Duodenal mucosa (tissue), 2 donors: ENCODE measurements at regions not wholly inside any gene's neighbourhood (a gene's known extent, or its start where the extent isn't known, plus 50 kb on each side); places are given as distances from the start of the nearest gene placed in this dataset.

ENCODE experiments used
- H3K27ac ChIP-seq: one replicate; pipeline ENCODE4 v1.7.0; 2013; ENCODE audit warnings: low read depth, low read length
- H3K27me3 ChIP-seq, 2 donors: one replicate each; pipeline ENCODE4 v1.7.0; 2013; ENCODE audit warnings: low read length in 2 of 2, control low read depth in 1 of 2; ENCODE audit not compliant: insufficient read depth in 2 of 2, control insufficient read depth in 1 of 2
- H3K36me3 ChIP-seq, 2 donors: one replicate each; pipeline ENCODE4 v1.7.0; 2013; ENCODE audit warnings: low read length in 2 of 2, control low read depth in 1 of 2; ENCODE audit not compliant: insufficient read depth in 2 of 2, control insufficient read depth in 1 of 2
- H3K4me1 ChIP-seq, 2 donors: one replicate each; pipeline ENCODE4 v1.7.0; 2013; ENCODE audit warnings: low read length in 2 of 2, control low read depth in 1 of 2; ENCODE audit not compliant: insufficient read depth in 2 of 2, control insufficient read depth in 1 of 2
- H3K4me3 ChIP-seq, 2 donors: one replicate each; pipeline ENCODE4 v1.7.0; 2013; ENCODE audit warnings: low read length in 2 of 2, low read depth in 1 of 2
- H3K9ac ChIP-seq, 2 donors: one replicate each; pipeline ENCODE4 v1.7.0; 2013; ENCODE audit warnings: low read length in 2 of 2, low read depth in 1 of 2
- H3K9me3 ChIP-seq, 2 donors: one replicate each; pipeline ENCODE4 v1.7.0; 2013; ENCODE audit warnings: low read length in 2 of 2, control low read depth in 1 of 2; ENCODE audit not compliant: control insufficient read depth in 1 of 2

DNA sequence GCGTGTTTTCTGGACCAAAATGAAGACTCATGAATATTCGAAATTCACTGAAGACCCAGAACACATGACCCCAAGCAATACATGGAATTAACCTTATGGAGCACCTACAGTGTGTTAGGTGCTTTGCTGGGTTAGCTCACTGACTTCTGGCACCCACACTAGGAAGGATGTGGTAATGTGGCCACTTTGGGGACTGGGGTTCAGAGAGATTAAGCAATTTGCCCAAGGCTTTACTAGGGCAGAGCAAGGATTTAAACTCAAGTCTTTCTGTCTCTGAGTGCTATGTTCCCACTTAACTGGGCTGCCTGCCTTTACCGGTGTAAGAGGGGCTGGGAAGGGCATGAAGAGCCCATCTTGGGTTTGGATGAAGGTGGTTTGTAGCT, 162.0 kb upstream of the ATP6AP2 start:
- H3K4me3 ChIP-seq = no peak overlapping the region
- no peak overlapping the region for H3K27ac ChIP-seq
- H3K27me3 ChIP-seq = no peaks in the 10 kb centered on the region
- no peaks in the 10 kb centered on the region for H3K4me1 ChIP-seq
- H3K36me3 ChIP-seq = no peaks in the 10 kb centered on the region
- H3K9ac ChIP-seq = no peak overlapping the region
- H3K9me3 ChIP-seq = no peaks in the 10 kb centered on the region

DNA sequence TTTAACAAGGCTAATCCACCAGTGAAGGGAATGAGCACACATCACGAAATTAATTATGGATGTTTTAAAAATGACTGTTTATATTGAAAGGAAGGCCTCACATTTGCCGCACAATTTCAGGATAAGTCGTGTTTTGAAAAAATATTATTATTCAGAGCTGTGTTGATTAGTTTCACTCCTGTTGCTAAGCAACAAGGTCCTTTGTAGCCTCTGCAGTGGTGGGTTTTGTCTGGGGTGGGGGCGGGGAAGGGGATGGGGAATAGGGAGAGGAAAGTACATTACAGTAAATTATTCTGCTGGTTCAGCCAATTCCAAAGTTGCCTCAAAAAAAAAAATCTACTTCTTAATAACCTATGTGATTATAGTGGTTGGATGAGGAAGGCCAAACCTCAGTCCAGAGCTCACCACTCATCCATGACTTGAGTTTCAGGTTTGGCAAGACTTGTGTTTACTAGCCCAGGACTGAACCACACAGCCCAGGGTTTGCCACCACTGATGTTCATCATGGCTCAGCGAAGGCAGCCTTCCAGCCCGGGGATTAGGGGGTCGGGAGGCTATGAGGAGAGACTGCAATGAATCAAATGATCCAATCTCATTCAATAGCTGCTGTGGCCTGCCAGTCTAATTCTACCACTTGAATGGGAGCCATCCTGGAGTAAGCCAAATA, 162.5 kb upstream of the ATP6AP2 start:
- H3K36me3 ChIP-seq = no peaks in the 10 kb centered on the region
- H3K27ac ChIP-seq = no peak overlapping the region
- no peaks in the 10 kb centered on the region for H3K27me3 ChIP-seq
- no peak overlapping the region for H3K9ac ChIP-seq
- H3K4me1 ChIP-seq = no peaks in the 10 kb centered on the region
- H3K9me3 ChIP-seq = no peaks in the 10 kb centered on the region
- no peak overlapping the region for H3K4me3 ChIP-seq

DNA sequence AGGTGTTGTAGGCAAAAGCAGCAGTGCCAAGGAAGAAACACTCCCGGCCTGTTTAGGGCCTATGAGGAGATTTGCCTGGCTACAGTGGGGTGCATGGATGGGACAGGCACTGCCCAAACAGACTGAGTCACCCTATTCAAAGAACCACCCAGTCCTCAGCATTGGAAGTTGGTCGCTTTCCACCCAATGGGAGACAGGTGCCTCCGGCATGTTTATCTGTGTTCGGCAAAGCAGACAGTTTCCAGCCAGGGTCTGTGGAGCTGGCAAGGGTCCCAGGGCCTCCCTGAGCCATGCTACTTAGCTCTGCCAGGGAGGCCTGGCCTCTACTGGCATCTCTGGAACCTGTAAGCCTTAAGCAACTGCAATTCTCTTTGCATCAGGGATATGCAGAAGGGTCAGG, 165.1 kb upstream of the ATP6AP2 start:
- H3K36me3 ChIP-seq = no peaks in the 10 kb centered on the region
- H3K9ac ChIP-seq = no peak overlapping the region
- H3K9me3 ChIP-seq = no peaks in the 10 kb centered on the region
- no peak overlapping the region for H3K4me3 ChIP-seq
- H3K27me3 ChIP-seq = no peaks in the 10 kb centered on the region
- H3K4me1 ChIP-seq = no peaks in the 10 kb centered on the region
- no peak overlapping the region for H3K27ac ChIP-seq

DNA sequence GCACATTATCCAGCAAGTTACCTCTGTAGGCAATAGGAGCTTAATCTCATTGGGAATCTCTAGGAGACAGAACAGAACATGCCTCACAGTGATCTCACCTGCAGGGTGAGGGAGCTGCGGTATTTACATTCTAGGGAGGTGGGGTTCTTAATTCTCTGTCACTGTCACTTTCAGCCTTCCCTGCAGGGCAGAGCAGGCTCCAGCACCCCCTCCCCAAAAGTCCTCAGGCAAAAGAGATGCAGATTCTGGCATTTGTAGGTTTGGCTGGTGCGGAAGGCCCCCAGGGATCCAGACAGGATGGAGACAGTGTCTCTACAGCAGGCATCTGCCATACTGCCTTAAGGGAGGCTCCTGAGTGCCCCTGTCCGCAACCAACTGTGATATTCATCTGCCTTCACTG, 166.4 kb upstream of the ATP6AP2 start:
- Histone ChIP-seq H3K4me1 (no peaks in the 10 kb centered on the region), H3K27me3 (no peaks in the 10 kb centered on the region), H3K27ac (no peak overlapping the region), H3K4me3 (no peak overlapping the region), H3K9me3 (no peaks in the 10 kb centered on the region), H3K36me3 (no peaks in the 10 kb centered on the region), H3K9ac (no peak overlapping the region)

DNA sequence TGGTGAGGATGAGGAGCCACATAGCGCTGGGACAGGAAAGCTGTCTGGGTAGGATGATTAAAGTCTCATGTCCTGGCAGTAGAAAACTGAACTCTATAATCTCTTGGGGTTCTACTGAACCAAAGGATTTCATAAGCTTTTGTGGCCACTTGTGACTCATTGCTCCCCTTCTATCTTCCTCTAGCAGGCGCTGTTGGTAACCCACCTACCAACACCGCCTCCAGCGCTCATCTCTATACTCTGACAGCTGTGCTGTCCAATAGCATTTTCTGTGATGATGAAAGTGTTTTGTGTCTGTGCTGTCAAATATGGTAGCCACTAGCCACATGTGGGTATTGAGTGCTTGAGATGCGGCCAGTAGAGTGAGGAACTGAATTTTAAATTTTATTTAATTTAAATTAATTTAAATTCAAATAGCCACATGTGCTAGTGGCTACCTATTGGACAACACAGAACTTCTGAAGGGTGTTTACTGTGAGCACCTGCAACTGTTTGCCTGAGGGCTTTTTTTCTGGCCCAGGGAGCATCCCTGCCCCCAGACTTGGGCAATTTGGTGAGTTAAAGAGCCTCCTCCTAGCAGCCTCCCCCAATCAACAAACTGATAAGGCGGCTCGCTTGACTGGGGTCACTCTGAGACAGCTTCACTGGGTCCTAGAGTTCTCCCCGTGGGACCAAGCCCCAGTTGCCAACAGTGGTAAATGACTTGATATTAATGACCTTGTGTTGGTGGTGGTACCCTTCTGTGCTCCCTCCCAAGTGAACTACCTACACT, 169.2 kb upstream of the ATP6AP2 start:
- no peak overlapping the region for H3K9ac ChIP-seq
- no peaks in the 10 kb centered on the region for H3K4me1 ChIP-seq
- H3K36me3 ChIP-seq = no peaks in the 10 kb centered on the region
- no peaks in the 10 kb centered on the region for H3K9me3 ChIP-seq
- H3K27me3 ChIP-seq = no peaks in the 10 kb centered on the region
- no peak overlapping the region for H3K4me3 ChIP-seq
- H3K27ac ChIP-seq = no peak overlapping the region

DNA sequence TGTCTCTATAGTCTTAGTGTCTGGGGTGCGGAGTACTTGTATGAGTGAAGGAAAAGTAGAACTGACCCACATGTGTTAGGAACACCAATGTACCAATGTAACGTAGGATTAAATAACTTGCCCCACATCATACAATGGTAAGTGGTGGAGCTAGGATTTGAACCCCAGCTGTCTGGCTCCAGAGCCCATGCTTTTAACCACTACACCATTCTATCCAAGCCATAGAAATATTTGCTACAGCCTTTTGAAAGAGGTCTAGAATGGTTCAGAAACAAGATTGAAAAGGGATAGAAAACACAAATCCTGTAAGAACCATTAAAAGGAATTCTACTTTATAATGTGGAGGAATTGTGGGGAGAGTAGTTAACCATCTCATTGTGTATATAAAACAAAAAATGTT, 169.9 kb upstream of the ATP6AP2 start:
- no peaks in the 10 kb centered on the region for H3K27me3 ChIP-seq
- H3K9me3 ChIP-seq = no peaks in the 10 kb centered on the region
- H3K36me3 ChIP-seq = no peaks in the 10 kb centered on the region
- H3K4me1 ChIP-seq = no peaks in the 10 kb centered on the region
- H3K27ac ChIP-seq = no peak overlapping the region
- no peak overlapping the region for H3K4me3 ChIP-seq
- H3K9ac ChIP-seq = no peak overlapping the region

DNA sequence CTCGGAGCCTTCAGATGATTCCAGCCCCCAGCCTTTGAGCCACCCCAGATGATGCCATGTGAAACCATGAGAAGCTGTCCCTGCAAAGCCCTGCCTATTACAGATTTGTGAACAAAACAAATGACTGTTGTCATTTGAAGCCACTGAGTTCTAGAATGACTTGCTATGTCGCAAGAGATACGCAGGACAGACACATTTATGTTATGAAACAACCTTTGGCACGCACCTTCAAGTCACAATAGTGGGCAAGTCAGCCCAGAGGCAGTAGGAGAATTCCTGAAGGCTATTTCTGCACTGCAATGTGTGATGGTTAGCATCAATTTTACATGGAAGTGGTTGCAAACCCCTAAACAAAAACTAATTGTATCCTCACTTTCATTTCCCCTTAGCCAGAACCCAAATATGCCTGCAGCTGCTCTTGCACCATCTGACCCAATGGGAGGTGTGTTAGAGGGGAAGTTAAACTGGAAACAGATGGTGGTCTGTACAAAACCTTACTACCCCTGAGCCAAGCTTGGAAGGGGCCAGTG, 174.4 kb upstream of the ATP6AP2 start:
- H3K4me3 ChIP-seq = no peak overlapping the region
- H3K27ac ChIP-seq = no peak overlapping the region
- H3K27me3 ChIP-seq = no peaks in the 10 kb centered on the region
- H3K9ac ChIP-seq = no peak overlapping the region
- no peaks in the 10 kb centered on the region for H3K4me1 ChIP-seq
- no peaks in the 10 kb centered on the region for H3K9me3 ChIP-seq
- H3K36me3 ChIP-seq = no peaks in the 10 kb centered on the region

DNA sequence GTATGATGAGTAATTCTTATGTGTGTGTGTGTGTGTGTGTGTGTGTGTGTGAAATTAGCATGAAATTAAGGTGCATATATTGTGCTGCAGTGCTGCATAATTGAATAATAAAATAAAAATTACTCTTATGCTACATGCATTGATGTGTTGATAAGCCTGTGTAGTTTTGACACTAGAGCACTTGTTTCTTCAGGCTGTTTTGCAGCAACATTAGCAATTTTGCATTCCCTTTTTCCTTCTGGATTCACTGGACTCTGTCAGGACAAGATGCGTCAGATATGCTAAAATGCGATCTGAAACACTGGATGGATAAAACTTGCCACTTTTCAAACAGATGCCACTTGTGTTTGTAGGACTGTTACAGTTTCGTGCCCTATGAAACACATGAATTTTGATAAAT, 175.4 kb upstream of the ATP6AP2 start:
- Histone ChIP-seq H3K9ac (no peak overlapping the region), H3K36me3 (no peaks in the 10 kb centered on the region), H3K9me3 (no peaks in the 10 kb centered on the region), H3K27me3 (no peaks in the 10 kb centered on the region), H3K4me3 (no peak overlapping the region), H3K4me1 (no peaks in the 10 kb centered on the region), H3K27ac (no peak overlapping the region)

DNA sequence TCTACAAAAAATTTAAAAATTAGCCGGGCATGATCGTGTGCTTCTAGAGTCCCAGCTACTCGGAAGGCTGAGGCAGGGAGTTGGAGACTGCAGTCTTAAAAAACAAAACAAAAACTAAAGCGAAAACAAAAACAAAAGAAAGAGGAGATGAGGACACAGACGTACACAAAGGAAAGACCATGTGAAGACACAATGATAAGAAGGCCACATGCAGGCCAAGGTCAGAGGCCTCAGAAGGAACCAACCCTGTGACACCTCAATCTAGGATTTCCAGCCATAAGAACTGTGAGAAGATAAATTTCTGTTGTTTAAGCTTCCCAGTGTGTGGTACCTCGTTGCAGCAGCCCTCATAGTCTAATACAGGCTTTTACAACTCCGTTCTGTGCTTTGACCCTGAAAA, 177.0 kb upstream of the ATP6AP2 start:
- Histone ChIP-seq H3K27ac (no peak overlapping the region), H3K4me1 (no peaks in the 10 kb centered on the region), H3K36me3 (no peaks in the 10 kb centered on the region), H3K4me3 (no peak overlapping the region), H3K9me3 (no peaks in the 10 kb centered on the region), H3K27me3 (no peaks in the 10 kb centered on the region), H3K9ac (no peak overlapping the region)

DNA sequence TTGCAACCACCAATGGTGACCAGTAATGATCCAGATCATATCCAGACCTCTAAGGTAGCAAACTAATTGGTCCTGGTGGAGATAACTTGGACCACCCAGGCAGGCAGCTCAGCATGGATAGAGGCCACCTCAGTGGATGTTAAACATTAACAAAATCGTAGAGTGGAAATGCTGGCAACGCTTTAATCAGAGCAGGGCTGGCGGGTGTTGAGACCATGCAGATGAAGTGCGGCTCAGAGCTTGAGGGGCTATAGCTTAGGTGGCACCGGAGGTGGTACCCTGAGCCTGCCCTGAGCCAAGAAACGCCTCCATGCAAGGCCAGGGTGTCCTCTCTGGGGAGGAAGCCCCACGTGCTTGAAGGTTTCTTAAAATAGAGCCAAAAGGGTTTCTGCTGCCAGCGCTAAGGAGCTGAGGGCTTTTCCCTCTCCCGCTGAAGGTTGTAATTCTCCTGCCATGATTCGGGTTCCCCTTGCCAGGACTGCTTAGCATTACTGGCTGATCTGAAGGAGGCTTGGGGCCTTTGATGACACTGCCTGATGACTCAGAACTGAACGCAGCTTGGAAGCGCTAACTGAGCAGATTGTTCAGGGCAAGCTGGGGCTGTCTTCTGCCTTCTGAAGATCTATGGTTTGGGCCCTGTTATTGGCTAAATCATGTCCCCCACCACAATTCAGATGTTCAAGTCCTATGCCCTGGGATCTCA, 177.8 kb upstream of the ATP6AP2 start:
- no peaks in the 10 kb centered on the region for H3K36me3 ChIP-seq
- H3K9ac ChIP-seq = no peak overlapping the region
- H3K4me1 ChIP-seq = no peaks in the 10 kb centered on the region
- H3K27me3 ChIP-seq = no peaks in the 10 kb centered on the region
- H3K9me3 ChIP-seq = no peaks in the 10 kb centered on the region
- no peak overlapping the region for H3K4me3 ChIP-seq
- no peak overlapping the region for H3K27ac ChIP-seq
